GM20431 (cell line): ENCODE measurements at regions not wholly inside any gene's neighbourhood (a gene's known extent, or its start where the extent isn't known, plus 50 kb on each side); places are given as distances from the start of the nearest gene placed in this dataset.

Experiments used
- in situ Hi-C: fragments of 300-500 bp; cut with MseI, MboI; formaldehyde crosslinking; loops from one replicate; pipeline ENCODE4 v1.15.0; 2020; ENCODE audit warnings: low sequenced_read_pairs; ENCODE audit not compliant: unreplicated experiment

DNA sequence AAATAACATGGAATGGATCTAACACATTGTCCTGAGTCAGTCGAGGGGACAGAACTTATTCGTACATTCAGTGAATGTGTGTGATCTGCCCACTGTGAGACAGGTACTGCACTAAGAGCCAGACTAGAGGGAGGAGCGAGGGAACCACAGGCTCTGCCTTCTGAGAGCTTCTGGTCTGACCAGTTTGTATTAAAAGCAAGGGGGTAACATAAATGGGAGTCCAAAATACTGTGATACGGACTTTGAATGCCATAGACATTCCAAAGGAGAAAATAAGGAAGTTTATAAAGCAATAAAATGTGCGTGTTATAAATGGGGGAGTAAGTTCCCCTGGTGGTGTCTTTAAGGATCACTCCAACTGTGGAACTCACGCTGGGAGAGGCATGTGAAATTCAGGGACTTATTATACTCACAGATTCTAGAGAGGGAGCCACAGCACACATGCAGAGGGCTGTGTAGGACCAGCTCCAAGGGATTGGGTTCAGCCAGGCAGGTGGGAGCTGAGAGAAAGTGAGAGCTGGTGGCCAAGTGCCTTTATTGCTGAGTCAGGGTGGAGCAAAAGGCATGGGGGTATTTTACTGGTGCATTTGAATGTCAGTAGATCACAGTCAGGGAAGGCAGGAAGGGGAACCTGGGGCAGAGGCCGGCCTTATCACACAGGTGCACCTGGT is 186.5 kb upstream of the WWC1 start:
- in situ Hi-C loops = no loop called here

GRCh38 chr5:168106008-168106761 is 185.3 kb upstream of the WWC1 start:
- in situ Hi-C loops = no loop called here

- in situ Hi-C loops = no loop called here
These were observed 182.0 kb upstream of the WWC1 start for GRCh38 chr5:168109441-168109840.

DNA sequence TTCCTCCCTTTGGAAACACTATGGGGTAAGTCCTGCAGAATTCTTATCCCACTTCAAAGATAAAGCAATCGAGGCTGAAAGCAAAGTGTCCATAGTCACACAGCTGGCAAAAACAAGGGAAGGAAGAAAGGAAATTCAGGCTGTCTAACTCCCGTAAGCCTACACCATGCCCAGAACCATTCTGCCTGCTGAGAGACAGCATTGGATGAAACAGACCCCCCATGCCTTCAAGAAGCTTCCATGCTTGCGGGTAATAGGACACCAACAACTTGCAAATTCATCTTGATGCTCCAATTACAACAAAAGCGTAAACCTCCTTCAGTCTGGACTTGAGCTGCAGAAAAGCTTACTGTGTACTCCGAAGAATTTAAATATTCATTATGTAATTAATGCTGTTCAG is 181.1 kb upstream of the WWC1 start:
- in situ Hi-C loops = loop anchor here (10.0 kb wide), 1 partner anchor 114 kb away; no protein-coding TSS in a partner anchor

DNA sequence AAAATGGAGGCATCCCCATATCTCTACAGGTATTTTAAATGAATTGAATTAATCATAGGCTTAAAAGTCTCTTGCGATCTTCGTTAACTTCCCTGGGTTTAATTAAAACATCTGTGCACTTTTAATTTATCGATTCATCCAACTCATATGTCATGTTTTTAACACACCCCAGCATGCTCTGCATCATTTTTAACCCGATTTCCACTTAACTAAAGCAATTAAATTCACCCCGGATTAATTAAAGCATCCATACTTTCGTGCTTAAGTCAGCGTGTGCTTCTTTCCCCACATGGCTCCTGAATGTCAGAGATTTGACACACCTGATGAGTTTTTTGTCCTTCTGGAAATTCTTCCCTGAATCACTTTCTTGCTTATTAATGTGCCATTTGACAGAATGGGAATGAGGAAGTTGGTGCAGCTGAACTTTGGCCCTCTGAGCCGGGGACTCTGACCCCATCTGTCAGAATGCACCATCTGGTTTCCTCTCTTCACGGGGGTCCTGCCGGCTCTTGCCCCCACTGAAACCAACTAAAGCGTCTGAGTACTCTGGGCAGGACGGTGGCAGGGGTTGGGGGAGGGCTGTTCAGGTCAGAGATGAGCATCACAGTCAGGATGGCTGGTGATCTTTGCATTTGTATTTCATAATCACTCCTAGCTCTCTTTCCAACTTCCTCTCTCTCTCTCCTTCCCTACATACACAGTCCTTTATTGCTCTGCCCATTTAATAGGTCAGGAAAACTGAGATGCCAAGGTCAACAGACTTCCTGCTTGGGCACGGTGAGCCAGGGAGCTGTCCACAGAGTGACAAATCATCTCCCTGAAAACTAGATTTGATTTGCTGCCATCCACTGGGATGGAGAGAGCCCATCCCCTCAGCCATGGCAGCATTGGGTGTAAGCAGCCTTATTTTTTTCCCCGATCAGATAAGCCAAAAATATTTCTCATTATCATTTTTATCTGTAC is 180.3 kb upstream of the WWC1 start:
- in situ Hi-C loops = loop anchor here (10.0 kb wide), 1 partner anchor 114 kb away; no protein-coding TSS in a partner anchor

DNA sequence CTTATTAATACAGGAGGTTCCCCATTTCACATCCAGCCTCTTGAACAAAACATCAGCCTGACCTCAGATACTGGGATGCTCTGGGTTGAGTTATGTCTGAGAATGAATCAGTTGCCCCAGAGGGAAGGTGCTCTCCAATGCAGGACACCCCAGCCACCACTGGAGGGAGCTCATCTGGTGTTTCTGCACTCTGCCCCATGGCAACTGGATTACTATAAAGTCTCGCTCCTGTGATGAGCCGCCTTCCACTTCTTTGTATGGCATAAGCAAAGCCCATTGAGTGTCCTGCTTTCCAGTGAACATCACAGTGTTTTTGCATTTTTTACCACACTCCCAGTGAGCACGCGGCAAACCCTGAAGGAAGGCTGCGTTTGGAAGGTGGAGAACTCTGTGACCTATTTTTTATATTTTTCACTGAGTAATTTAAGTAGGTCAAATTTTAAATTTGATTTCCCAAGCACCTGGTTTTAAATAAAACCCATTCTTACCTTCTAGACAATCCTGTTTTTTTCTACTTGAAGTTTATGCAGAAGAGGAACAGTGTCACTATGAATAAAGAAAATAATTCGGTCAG is 176.9 kb upstream of the WWC1 start:
- in situ Hi-C loops = loop anchor here (10.0 kb wide), 1 partner anchor 110 kb away; no protein-coding TSS in a partner anchor

DNA sequence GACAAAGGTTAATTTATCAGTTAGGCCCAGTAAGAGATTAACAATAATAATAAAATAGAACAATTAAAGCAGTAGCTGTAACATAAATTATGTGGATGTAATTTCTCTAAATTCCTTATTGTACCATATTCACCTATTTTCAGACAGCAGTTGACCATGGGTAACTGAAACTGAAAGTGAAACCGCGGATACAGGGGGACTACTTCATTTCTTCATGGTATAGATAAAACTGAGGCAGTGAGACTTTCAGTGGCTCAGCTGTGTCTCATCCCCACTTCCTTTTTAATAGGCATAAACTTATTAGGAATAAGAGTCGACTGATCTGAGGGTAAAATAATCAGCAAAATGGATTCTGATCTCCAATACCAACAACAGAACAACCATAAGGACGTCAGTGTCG is 174.0 kb upstream of the WWC1 start:
- in situ Hi-C loops = loop anchor here (10.0 kb wide), 1 partner anchor 107 kb away; no protein-coding TSS in a partner anchor

DNA sequence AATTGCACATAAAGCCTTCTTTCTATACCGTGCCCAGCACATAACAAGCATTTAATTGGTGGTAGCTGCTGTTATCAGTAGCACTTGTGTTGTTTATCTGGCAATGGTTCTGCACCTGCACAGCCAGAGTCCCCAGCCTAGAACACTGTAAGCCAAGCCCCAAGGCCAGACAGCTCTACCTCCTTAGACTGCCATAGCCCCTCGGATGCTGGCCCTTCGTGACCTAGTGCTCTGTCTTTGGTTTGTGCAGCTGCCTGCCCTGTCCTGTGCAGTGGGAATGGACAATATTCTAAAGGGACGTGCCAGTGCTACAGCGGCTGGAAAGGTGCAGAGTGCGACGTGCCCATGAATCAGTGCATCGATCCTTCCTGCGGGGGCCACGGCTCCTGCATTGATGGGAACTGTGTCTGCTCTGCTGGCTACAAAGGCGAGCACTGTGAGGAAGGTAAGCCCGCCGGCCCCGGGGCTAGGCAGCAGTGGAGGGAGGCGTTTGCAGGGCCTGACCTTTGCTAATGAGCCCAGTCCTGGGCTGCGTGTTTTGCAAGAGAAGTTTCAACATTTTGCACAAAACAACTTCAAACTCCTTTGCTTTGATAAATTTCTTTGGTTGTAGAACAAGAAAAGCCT is 173.3 kb upstream of the WWC1 start:
- in situ Hi-C loops = loop anchor here (10.0 kb wide), 1 partner anchor 107 kb away; no protein-coding TSS in a partner anchor

GRCh38 chr5:168120401-168121137 is 170.9 kb upstream of the WWC1 start:
- in situ Hi-C loops = no loop called here

DNA sequence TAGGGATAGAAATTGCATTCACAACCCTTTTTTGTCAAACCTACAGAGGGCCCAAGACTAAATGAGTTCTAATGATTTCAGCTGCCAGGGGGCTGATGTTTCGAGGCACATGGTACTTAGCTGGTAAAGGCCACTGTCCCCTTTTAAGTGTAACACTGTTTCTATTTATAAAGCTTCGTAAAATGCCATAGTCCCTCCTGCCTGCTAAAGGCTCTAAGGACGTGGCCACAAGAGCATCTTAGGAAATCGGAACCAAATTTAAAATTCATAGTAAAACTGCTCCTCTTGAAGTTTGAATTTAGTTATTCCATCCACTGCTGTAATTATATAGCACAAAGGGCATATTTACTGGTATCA is 170.3 kb upstream of the WWC1 start:
- in situ Hi-C loops = no loop called here

- in situ Hi-C loops = no loop called here
These were observed 167.6 kb upstream of the WWC1 start for GRCh38 chr5:168123631-168124528.

GRCh38 chr5:168125445-168126199 is 165.8 kb upstream of the WWC1 start:
- in situ Hi-C loops = no loop called here

DNA sequence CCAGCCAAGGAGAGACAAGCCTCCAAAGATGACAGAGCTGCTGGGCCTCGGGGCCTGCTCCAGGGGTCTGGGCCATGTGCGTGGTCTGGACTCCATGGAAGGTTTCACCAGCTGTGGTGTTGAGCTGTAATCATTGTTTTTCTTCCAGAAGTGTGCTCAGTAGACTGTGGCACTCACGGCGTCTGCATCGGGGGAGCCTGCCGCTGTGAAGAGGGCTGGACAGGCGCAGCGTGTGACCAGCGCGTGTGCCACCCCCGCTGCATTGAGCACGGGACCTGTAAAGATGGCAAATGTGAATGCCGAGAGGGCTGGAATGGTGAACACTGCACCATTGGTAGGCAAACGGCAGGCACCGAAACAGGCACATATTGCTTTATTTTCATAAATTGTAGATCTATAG is 164.8 kb upstream of the WWC1 start:
- in situ Hi-C loops = no loop called here

GRCh38 chr5:168128111-168128510 is 163.3 kb upstream of the WWC1 start:
- in situ Hi-C loops = no loop called here

- in situ Hi-C loops = no loop called here
These were observed 162.9 kb upstream of the WWC1 start for GRCh38 chr5:168128557-168128956.

DNA sequence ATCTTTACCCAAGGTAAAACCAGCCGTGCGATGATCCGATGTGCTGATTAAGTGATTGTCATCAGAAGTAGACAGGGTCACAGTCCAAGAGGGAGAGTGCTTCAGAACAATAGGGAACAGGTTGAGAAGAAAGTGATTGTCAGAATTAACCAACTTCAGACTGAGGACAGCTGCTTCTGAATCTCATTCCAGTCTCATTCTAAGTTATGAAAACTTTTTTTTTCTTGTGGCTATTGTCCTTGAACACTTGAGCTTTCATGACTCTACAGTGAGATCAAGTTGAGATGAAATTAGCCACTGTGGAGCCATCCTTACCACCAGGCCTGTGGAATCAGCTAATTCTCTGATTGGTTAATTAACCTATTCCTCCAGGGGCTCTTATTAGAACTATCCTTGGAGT is 159.9 kb upstream of the WWC1 start:
- in situ Hi-C loops = no loop called here

DNA sequence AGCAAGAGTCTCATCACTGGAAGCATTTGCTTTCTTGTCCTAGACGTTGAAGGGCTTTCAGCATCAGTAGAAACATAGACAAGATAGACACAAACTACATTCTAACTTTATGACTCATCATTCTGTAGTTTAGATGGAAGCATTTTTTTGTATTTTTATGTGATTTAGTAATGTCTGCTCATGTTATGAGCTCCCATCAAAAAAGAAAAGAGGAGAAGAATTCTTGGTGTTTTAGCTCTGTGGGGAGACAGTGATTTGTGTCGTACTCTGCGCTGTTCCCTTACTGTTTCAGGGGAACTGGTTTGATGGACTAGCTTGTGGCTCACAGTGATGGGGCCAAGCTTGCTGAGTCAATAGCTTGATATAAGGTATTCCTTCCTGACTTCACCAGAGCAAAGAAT is 159.2 kb upstream of the WWC1 start:
- in situ Hi-C loops = no loop called here
